Uterus (tissue), 3 donors: ENCODE measurements at regions not wholly inside any gene's neighbourhood (a gene's known extent, or its start where the extent isn't known, plus 50 kb on each side); places are given as distances from the start of the nearest gene placed in this dataset.
A peak's percentile ranks its signal among the peaks of the same experiment; 100 is the strongest.

Experiments used
- DNase-seq, 2 donors: peaks; one replicate each; pipeline ENCODE4 v3.0.0-alpha.2; 2019 to 2020
- H3K27ac ChIP-seq, 2 donors: fragments of 200-600 bp; sonication (generic); 1 replicate in 1 of 2; 2 replicates in 1 of 2; pipeline ENCODE4 v1.5.1; 2016 to 2018
- H3K27me3 ChIP-seq, 2 donors: fragments of 200-600 bp; sonication (generic); one replicate each; pipeline ENCODE4 v1.5.1; 2018 to 2019; ENCODE audit warnings: control low read depth in 1 of 2
- H3K36me3 ChIP-seq, 2 donors: fragments of 200-600 bp; sonication (generic); one replicate each; pipeline ENCODE4 v1.5.1; 2019; ENCODE audit warnings: control low read depth in 1 of 2
- H3K4me1 ChIP-seq, 2 donors: fragments of 200-600 bp; sonication (generic); one replicate each; pipeline ENCODE4 v1.5.1; 2018 to 2019; ENCODE audit warnings: control low read depth in 1 of 2
- H3K4me3 ChIP-seq, 2 donors: fragments of 200-600 bp; sonication (generic); 1 replicate in 1 of 2; 2 replicates in 1 of 2; pipeline ENCODE4 v1.5.1; 2018 to 2019; ENCODE audit warnings: mild to moderate bottlenecking in 1 of 2
- H3K9me3 ChIP-seq, 2 donors: fragments of 200-600 bp; sonication (generic); one replicate each; pipeline ENCODE4 v1.5.1; 2019; ENCODE audit warnings: control low read depth in 1 of 2
- CTCF ChIP-seq, 4 experiments: fragments of 200-600 bp in 2 of 4; fragments of 450-650 bp in 2 of 4; sonication (generic) in 2 of 4; IDR thresholded peaks; one replicate each; pipeline ENCODE4 v1.5.1; 2016 to 2019; ENCODE audit warnings: antibody characterized with exemption in 4 of 4, mild to moderate bottlenecking in 2 of 4, moderate library complexity in 1 of 4
- POLR2A ChIP-seq, 2 donors: fragments of 450-650 bp; IDR thresholded peaks; one replicate each; pipeline ENCODE4 v1.6.1; 2016; ENCODE audit warnings: antibody characterized with exemption in 2 of 2, mild to moderate bottlenecking in 1 of 2, moderate library complexity in 1 of 2
- intact Hi-C: fragments of 100-400 bp; cut with DNase I; formaldehyde crosslinking; loops from one replicate; pipeline ENCODE4 v1.15.1; 2023; ENCODE audit warnings: low total_unique reads
- donor health status: DM: yes; HTN: yes; CAD: no.

GRCh38 chr7:15855525-15856109 lies 169.1 kb upstream of the MEOX2 start:
- Histone ChIP-seq H3K27ac (no peak overlapping the region), H3K27me3 (no peaks in the 10 kb centered on the region), H3K36me3 (no peaks in the 10 kb centered on the region), H3K4me3 (no peak overlapping the region), H3K4me1 (no peaks in the 10 kb centered on the region), H3K9me3 (no peaks in the 10 kb centered on the region)
- TF ChIP-seq CTCF (IDR thresholded peaks at IDR 0.05) (no peak), POLR2A (IDR thresholded peaks at IDR 0.05) (no peak)
- DNase-seq: no peak
- intact Hi-C loops: no loop called here

GRCh38 chr7:15854841-15855524 lies 168.5 kb upstream of the MEOX2 start:
- no peak for TF ChIP-seq POLR2A (IDR thresholded peaks at IDR 0.05)
- no peak for TF ChIP-seq CTCF (IDR thresholded peaks at IDR 0.05)
- DNase-seq: no peak
- intact Hi-C loops: no loop called here
- no peaks in the 10 kb centered on the region for H3K27me3 ChIP-seq
- H3K4me1 ChIP-seq: no peaks in the 10 kb centered on the region
- H3K27ac ChIP-seq: no peak overlapping the region
- H3K9me3 ChIP-seq: no peaks in the 10 kb centered on the region
- no peak overlapping the region for H3K4me3 ChIP-seq
- H3K36me3 ChIP-seq: no peaks in the 10 kb centered on the region

GRCh38 chr7:15853832-15854470 lies 167.5 kb upstream of the MEOX2 start:
- intact Hi-C loops: no loop called here
- H3K27ac ChIP-seq: no peak overlapping the region

GRCh38 chr7:15851201-15851600 lies 164.7 kb upstream of the MEOX2 start:
- Histone ChIP-seq H3K27me3 (no peaks in the 10 kb centered on the region), H3K36me3 (no peaks in the 10 kb centered on the region), H3K27ac (no peak overlapping the region), H3K4me3 (no peak overlapping the region), H3K4me1 (no peaks in the 10 kb centered on the region), H3K9me3 (no peaks in the 10 kb centered on the region)
- TF ChIP-seq POLR2A (IDR thresholded peaks at IDR 0.05) (no peak), CTCF (IDR thresholded peaks at IDR 0.05) (no peak)
- DNase-seq: no peak
- intact Hi-C loops: no loop called here

More at GRCh38 chr7:15853832-15854470, 167.5 kb upstream of the MEOX2 start:
- no peak for DNase-seq
- Histone ChIP-seq H3K4me3 (no peak overlapping the region), H3K36me3 (no peaks in the 10 kb centered on the region), H3K9me3 (no peaks in the 10 kb centered on the region), H3K27me3 (no peaks in the 10 kb centered on the region), H3K4me1 (no peaks in the 10 kb centered on the region)
- TF ChIP-seq POLR2A (IDR thresholded peaks at IDR 0.05) (no peak), CTCF (IDR thresholded peaks at IDR 0.05) (no peak)

GRCh38 chr7:15848901-15849300 lies 162.4 kb upstream of the MEOX2 start:
- TF ChIP-seq POLR2A (IDR thresholded peaks at IDR 0.05) (no peak), CTCF (IDR thresholded peaks at IDR 0.05) (no peak)
- Histone ChIP-seq H3K4me3 (no peak overlapping the region), H3K36me3 (no peaks in the 10 kb centered on the region), H3K9me3 (no peaks in the 10 kb centered on the region), H3K27ac (peak overlapping the region; percentile 17 to 41), H3K4me1 (no peaks in the 10 kb centered on the region), H3K27me3 (no peaks in the 10 kb centered on the region)
- no peak for DNase-seq
- intact Hi-C loops: no loop called here
